Muscle of back (tissue), 3 donors: ENCODE measurements at regions not wholly inside any gene's neighbourhood (a gene's known extent, or its start where the extent isn't known, plus 50 kb on each side); places are given as distances from the start of the nearest gene placed in this dataset.

Source experiments
- DNase-seq, 3 donors: peaks; one replicate each; pipeline versions ENCODE4 v3.0.0 to v3.0.0-alpha.2; 2013

DNA sequence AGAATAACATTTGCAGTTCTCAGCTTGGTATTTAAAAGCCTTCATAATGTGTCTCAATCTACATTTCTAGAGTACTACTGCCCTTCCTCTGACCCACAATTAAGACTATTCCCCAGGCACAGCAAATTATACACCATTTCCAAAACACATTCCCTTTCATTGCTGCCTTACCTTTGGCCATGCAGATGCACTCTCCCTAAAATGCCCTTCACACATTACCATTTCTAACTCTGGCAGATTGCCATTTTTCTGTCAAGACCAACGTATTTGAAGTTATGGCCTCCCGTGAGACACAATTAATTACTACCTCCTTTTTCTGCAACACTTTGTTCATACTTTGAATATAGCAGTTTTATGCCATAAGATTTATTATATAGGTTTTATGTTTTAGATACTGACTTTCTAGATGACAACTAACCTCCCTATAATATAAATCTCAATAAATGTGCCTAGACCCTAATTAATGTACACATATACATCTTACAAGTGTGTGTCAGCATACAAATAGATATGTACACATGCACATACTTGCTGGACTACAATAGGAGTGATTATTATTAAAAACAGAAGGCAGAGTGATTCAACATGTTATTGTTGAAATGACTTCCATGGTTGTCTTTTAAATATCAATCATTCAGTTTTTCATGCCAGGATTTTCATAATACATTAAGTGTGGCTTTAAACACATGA is 2902.5 kb downstream of the PCDH9 start:
- DNase-seq, result no peak

DNA sequence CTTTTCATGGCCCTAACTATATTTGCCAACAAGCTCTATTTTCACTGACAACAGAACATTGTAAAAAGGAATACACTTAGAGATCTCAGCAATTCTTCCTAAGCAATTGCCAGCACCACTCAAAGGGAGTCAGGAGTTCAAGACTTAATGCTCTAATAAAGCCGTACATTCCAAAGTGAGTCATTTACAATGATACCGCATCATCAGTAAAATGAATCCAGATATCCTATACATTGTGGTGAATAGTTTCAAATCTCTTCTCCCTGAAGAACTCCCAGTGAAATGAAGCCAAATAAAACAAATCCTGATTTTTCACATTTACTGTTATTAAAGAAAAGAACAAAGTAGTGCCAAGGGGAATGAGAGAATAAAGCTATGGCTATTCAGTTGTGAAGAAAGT is 2898.7 kb upstream of the PCDH20 start:
- peak; percentile 4 to 65 (median 31) for DNase-seq

DNA sequence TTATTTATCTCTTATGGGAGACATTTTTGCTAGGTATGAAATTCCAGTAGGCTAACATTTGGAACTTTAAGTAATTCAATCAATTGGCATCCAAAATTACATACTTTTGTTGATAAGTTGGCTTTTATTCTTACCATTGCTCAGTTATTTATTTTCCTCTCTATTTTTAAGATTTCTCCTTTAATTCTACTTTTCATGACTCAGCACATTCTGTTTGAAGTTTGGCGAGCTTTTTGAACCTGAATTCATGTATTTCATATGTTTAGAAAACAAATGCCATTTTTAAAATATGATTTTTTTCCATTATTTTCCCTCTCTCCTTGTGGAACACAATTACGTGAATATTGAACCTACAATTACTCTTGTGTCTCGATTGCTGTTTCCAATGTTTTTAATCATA is 2896.3 kb upstream of the PCDH20 start:
- DNase-seq, result no peak

DNA sequence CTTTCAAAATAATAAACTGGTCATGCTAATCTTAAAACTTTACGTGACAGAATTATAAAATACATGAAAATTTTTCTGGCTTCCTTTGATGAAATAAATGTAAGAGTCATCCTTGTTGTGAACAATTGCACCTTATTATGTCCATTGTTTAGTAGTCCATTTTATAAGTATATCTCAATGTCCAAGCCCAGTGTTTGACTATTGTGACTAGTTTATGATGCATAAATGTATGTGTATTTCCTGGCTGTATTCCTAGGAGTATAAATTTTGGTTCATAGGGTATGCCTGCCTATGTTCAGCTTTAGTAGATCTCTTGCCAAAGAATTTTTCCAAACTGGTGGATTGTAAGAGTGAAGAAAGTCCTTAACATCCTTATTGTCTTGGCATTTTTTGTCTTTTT is 2895.5 kb upstream of the PCDH20 start:
- no peak for DNase-seq

DNA sequence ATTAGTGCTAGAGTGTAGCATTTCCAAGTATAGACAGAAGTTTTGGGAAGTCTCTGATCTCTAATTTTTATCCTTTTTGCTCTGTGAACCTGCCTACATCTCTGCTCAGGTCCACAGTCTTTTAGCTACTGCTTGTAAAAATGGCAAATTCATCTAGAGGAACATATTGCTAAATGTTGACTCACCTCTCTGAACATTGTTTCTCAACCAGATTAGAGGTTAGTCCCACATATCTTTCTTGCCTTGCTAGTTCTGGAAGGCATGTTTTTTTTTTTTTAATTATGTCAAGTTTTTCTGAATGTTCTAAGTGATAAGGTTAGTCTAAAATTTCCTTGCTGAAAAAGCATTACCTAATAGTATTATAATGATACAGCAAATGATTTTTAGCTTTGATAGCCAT is 2889.6 kb upstream of the PCDH20 start:
- no peak for DNase-seq

DNA sequence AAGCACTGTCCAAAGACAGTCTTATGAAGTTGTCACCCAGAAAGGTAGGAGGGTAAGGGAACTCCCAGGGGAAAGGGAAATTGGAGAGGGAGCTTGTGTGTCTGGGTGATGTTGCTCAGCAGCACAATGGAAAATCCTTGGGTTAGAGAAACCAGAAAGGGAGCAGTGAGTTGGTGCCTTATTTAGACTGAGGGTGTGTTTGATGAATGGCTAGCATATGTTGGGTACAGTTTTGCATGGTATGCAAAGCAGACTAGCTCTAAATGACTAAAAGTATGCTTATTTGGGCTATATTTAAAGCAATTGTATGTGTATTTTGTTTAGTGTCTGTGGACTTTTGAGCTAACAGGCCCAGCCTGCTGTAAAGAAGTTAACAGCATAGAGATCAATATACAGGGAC is 2884.6 kb upstream of the PCDH20 start:
- no peak for DNase-seq

DNA sequence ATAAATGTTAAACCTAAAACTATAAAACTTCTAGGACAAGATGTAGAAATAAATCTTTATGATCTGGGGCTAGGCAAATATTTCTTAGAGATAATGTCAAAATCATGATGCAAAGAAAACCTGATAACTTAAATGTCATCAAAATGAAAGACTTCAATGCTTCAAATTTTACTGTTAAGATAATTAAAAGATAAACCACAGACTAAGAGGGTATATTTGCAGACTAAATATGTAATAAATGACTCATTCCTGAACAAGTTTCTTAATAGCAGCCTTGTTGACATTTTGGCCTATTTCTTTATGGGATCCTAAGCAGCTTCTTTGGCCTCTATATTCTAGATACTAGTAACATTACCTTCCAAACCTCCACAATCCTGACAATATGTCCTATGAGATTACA is 2878.3 kb upstream of the PCDH20 start:
- no peak for DNase-seq

DNA sequence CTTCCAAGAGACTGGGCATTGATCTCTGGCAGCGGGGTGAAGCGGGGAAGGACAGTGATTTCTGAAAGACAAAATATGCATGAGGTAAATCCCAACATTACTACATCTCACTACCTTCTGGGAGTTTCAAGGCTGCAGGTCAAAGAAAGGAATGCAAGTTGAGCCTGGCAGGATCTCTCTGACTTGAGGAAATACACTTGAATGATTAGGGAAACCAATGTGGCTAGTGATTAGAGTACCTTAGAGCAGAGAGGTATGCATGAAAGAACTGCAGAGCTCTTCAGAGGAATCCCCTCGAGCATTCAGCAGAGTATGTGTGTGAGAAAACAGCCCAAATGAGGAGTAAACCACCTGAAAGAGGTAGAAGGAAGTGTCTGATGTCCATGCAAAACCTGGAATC is 2874.1 kb upstream of the PCDH20 start:
- no peak for DNase-seq

DNA sequence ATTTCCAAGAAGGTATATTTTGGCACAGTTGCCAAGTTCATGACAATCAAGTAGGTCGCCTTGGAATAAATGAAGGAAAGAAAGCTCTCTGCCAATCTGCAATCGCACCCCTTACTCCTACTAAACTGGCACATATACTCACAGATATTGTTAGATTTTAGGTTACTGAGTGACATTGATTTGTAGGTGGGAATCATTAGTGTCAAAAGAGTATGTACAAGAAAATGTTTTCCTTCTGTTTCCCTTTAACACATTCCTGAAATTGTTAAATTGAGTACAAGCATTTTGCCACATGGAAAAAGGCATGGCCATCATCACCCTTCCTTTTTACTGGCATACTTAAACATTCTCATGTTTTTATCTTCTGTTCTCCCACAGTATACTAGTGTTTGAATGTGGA is 2868.3 kb upstream of the PCDH20 start:
- DNase-seq, result no peak

DNA sequence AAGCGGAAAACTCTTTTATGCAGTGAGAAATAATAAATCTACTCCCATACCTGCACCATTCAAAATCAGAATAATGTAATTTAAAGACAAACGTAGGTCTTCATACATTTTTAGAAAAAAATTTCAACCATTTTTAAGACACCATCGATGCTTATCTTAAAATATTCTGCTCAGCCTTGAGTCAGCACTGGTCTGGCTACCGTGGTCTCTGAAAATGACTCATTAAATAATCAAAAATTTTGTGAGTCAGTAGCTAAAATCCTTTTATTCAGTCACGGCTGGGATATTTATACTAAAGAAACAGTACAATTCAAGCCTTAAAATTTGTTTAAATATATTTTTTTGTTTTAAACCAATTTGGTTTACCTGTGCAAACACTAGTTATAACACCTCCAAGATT is 2862.8 kb upstream of the PCDH20 start:
- DNase-seq, result peak in 1 of 3 donors; percentile 38

DNA sequence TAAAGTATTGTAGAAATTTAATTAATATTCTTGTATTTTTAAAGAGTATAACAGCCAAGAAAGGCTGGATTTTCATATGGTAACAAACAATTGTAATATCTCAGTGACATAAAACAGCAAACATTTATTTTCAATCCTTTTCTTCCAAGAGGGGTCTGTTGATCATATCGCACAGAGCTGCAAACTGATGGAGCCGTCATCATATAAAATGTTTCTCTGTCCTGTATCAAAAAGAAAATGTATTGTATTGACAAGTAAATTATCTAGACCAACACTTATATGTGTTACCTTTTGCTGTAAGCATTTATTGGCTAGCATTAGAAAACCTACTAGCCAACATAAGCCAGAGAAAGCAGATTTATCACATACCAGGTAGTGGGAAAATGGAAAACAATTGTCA is 2861.4 kb upstream of the PCDH20 start:
- DNase-seq, result no peak

DNA sequence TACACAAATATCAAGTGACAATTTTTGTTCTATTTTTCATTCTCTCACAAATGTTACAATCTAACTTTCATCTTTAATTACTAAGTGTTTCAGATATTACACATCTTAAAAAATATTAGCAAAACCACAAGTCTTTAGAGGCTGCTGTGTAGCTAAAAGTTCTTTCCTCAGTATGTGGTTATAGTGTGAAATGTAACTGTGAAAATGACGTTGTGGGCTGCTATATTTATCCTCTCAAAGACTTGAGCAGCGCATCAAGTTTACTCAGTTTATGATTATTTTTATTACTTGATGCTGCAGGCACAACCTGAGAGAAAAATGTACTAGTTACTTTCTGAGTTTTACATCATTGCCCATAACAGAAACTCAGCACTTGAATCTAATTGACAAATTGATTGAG is 2860.6 kb upstream of the PCDH20 start:
- no peak for DNase-seq

DNA sequence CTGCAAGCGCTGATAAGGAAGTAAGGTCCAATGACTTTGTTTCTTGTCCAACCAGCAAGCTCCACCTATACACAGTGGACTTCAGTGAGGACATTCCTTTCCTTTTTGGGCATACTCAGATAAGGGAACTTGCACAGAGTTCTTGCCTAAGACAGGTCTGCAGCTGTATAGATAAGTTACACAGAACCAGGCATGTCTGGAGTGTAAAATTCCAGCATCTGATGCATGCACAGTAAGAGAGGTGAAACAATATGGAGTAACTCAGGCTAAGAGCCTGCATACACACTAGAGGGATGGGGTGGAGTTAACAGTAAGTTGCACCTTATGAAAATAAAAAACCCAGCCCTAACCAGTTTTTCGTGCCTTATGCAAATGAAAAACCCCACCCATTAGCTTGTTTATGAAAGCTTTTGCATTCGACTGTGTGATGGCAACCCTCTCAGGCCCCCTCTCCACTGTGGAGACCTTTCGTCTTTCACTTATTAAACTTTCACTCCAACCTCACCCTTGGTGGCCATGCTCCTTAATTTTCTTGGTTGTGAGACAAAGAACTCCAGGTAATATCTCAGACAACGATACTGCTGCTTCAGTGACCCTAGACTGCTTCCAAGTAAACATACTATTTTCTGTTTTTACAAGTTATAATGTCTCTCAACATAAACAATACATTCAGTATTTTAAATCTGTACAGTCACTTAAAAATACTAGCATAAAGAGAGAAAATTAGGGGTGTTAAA is 2859.0 kb upstream of the PCDH20 start:
- DNase-seq, result no peak

DNA sequence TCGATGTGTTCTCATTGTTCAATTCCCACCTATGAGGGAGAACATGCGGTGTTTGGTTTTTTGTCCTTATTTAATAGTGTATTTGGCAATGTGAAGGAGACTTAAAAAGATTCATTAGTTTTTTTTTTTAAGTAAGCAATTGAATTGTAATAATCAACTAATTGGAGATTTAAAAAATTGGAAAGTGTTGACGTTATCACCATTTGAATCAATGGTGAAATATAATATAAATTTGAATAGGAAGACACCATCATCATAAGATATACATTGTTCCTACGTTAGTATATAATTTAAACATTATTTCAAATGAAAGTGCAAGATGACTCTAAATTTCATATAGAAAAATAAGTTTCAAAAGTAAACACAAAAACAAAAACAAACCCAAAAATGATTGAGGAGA is 2858.1 kb upstream of the PCDH20 start:
- DNase-seq, result no peak

DNA sequence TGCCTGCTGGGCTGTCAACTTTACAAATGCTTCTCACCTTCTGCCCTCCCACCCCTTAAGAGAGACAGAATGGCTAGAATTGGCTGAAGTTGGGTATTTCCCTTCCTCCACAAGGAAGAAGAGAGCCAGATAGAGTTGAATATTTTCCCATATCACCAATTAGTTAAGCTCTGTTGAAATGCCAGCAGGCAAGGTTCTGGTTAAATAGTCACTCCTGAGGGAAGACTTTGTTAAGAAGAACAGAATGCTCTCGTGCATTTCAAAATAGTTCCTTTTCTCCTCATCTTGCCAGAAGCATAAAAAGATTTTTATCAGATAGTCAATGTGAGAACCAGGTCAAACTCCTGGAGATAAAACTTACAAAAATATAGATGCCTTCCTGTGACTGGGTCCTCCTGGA is 2857.0 kb upstream of the PCDH20 start:
- no peak for DNase-seq

DNA sequence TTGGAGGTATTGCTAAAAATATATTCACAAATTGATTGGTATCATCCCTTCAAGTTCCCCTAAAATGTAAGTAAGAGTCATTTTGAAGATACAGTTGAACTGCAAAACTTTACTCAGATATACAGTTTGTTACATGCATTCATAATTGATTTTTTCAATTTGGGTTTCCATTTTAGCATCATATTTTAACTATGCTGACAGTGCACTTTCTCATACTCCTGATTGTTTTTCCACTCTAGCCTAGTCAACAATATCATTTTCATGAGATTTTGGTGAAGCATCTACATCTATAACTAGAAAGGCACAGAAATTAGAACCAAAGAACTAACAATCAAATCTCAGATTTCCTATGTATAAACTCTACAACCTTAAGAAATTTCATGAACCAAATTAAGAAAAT is 2850.4 kb upstream of the PCDH20 start:
- no peak for DNase-seq

DNA sequence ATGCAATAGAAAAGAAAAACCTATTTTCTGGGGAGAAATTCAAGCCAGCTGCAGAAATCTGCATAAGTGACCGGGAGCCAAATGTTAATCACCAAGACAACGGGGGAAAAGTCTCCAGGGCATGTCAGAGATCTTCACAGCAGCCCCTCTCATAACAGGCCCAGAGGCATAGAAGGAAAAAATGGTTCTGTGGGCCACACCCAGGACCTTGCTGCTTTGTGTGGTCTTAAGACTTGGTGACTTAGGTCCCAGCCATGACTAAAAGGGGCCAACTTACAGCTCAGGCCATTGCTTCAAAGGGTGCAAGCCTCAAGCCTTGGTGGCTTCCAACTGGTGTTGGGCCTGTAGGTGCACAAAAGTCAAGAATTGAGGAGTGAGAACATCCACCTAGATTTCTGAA is 2847.6 kb upstream of the PCDH20 start:
- no peak for DNase-seq

DNA sequence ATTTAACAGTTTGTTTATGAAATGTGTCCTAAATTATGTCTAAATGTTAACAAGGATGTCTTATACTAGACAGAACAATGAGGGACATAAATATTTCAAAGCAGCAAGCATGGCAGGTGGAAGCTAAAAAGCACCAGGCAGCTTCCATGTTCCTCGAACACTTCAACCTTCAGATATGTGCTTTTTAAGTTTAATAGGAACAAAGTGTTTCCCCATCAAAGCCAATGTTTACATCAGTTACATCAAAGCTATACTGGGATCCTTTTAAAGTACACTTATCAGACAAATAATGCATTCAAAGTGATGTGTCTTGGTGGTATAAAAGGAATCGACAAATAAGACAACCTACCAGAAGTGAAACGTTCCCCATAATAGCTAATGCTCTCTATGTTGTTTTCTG is 2841.1 kb upstream of the PCDH20 start:
- no peak for DNase-seq

DNA sequence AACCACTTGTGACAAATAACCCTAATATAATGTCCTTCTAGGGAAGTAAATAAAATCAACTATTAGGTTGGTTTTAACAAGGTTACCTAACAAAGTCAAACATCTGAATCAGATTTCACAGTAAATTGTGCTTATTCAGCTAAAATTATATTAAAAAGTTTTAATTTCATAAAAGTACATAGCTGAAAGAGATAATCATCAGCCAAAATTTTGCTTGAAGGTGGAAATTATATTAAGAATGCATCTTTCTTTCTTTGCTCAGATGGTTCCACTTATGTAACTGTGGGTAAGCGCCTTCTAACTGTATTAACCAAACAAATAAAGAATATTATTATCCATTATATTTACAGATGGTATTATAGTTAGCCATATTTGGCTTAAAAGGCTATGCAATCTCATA is 2840.3 kb upstream of the PCDH20 start:
- no peak for DNase-seq

DNA sequence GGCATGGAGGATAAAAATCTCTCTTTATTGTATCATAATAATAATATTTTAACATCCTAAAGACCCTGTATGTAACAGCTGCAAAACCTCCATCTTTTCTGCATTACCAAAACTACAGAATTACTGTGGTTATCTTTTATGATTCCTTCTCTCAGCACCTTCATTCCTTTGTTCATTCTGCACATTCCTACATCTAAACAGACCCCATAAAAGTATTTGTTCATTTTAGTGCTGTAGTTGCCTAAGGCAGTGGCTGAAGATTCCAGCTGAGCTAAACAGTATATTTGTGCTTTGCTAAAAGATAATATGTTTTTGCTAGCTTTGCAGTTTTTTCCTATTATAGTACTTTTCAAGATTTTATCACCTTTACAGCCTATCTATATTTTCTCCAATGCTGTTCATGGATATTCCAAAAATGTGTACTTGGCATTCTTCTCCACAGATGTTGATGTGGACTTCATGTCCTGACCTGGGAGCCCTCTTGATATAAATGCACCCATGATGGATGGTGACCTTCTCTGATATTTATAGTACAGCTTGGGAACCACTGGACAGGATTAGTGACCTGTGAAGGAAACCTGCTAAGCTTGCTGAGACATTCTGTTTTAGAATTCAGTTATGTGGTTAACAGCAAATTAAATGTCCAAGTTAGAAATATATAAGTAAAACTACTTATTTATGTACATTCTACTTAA is 2832.9 kb upstream of the PCDH20 start:
- no peak for DNase-seq

DNA sequence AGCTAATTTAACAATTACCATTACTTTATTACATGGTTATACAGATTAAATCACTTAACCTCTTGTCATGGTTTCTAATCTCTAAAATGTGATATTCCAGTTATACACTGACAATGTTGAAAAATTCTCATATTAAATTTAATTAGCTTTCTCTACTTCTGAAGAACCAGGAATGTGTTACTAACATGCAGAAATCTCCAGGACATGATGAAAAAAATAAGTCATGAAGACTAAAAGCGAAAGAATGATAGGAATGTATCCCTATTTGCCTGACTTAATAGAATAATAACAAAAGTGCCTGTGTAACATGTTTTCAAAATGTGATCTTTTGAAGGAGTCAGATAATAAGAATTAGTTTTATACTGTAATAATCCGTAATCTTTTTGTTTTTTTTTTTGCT is 2823.7 kb upstream of the PCDH20 start:
- peak in 1 of 3 donors; percentile 59 for DNase-seq

DNA sequence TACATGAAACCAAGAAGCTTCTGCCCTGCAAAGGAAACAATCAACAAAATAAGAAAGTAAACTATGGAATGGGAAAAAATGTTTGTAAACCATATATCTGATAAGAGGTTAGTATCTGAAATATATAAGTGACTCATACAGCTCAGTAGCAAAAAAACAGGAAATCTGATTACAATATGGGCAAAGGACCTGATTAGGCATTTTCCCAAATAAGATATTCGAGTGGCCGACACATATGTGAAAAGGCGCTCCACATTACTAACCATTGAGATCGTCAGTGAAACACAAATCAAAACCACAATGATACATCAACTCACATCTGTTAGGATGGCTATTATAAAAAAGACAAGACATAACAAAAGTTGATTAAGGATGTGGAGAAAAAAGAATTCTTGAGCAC is 2818.6 kb upstream of the PCDH20 start:
- peak in 1 of 3 donors; percentile 58 for DNase-seq

DNA sequence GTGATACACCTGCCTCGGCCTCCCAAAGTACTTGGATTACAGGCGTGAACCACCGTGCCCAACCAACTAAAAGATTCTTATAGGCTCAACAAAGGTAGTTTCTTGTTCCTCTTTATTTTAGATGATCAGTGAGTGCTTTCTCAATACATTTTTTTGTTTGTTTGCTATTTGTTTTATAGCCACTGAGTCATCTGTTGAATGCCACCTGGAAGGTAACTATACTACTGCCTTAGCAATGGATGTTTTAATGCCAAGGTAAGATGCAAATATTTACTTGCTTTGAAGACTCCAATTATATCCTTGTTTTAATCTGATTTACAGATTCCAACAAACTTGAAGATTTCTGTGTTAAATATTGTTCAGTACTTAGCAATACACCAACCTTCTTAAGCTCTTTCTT is 2807.4 kb upstream of the PCDH20 start:
- DNase-seq, result no peak
